NCI-H82 treated with DMSO at 0.1 percent for 48 hours (cell line): ENCODE measurements at regions not wholly inside any gene's neighbourhood (a gene's known extent, or its start where the extent isn't known, plus 50 kb on each side); places are given as distances from the start of the nearest gene placed in this dataset.
A peak's percentile ranks its signal among the peaks of the same experiment; 100 is the strongest.

Experiments
- DNase-seq: peaks from one replicate; lab custom pipeline; 2025; ENCODE audit not compliant: unreplicated experiment; lab: John Stamatoyannopoulos, UW

GRCh38 chr15:89421219-89421618, 75.2 kb downstream of the RHCG start:
- no peak for DNase-seq

- DNase-seq, result no peak
Measured at GRCh38 chr15:89419370-89419984, 76.9 kb downstream of the RHCG start.

DNA sequence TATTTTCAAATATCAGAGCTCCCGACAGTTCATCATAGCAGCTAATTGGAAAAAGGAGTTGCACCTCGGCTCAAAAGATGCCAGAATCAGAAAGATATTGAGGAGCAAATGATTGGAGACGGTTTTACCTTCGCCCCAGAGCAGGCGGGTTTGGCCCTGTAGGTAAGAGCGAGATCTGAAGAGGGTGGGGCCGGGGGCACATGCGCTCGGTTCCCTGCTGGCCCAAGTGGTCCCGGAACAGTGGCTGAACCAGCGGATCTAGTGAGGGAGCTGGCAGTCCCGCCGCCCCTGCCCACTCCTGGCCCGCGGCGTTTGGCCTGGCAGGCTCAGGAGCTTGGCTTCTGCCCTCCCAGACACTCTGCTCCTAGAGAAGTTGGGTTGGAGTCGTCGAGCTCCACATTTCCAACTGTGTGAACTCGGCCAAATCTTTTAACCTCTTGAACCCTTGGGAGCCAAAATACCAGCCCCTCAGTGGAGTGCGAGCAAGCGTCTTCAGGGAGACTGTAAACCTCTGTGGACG, 79.1 kb downstream of the RHCG start:
- no peak for DNase-seq

GRCh38 chr15:89416339-89417183, 79.8 kb downstream of the RHCG start:
- peak; percentile 63 for DNase-seq

DNA sequence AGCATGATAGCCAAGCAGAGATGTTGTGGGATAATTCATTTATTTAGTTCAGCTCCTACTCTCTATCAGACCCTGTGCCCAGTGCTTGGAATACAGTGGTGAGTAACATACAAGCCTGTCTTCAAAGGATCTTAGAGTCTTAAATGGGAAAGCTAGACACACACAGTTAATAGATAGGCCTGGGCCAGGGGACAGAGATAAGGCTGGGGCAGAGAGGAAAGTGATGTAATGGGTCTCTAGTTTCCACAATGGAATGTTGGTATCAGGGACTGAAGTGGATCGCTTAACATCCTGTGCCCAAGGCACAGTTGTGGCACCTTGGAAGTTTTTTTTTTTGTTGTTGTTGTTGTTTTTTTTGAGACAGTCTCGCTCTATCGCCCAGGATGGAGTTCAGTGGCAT, 79.9 kb upstream of the POLG start:
- no peak for DNase-seq

DNA sequence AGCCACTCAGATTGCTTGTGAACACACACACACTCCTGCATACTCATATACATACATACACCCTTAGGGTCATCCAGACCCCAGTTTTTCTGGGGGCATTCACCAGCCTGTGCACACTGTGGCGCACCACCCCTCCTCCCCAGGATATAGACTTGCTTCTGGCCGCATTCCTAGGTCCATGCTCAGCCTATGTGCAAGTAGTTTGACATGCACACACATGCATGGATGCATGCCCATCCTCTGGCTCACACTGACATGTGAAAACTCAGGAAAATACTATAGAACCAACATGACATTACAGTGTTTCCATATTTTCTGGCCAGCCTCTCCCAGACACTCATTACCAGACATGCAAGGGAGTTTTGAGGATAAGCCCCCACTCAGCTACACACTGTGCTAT, 79.3 kb upstream of the POLG start:
- DNase-seq, result no peak

DNA sequence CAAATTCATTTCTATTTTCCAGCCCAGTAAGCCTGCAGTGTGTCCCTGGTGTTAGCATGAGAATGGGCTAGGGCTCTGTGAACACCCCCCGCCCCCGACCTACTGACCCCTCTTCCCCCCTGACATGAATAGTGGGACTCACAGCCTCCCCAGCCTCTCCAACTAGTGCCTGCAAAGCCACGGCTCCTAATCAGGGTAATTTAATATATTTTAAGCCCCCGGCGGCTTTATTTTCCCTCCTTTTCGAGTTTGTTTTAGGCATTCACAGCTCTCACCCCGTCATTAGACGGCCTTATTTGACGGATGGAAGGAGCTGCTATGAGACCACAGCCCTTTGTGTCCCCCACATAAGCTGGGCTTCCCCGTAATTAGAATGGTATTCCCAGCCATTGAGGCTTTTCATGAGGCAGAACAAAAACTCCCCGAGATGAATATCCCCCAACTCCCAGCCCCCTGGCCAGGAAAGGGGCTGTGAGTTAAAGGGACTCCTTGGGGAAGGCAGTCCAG, 78.3 kb upstream of the POLG start:
- no peak for DNase-seq

DNA sequence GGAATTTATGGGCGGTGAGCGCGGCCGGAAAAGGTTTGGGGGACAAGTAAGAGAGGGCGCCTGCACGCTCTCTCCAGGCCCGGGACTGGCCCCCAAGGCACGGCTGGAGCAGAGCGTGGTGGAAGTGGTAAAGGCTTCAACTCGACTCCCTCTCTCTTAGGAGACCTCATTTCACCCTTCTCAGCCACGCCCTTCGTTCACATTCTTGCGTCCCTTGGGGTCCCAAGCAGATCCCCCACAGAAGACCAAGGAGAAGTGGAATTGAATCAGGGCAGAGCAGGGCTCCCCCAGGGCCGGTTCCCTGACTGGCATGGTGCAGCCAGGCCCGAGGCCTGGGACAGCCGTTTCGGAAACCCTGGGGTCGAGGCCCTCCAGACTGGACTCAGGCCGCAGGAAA, 75.4 kb upstream of the POLG start:
- no peak for DNase-seq

DNA sequence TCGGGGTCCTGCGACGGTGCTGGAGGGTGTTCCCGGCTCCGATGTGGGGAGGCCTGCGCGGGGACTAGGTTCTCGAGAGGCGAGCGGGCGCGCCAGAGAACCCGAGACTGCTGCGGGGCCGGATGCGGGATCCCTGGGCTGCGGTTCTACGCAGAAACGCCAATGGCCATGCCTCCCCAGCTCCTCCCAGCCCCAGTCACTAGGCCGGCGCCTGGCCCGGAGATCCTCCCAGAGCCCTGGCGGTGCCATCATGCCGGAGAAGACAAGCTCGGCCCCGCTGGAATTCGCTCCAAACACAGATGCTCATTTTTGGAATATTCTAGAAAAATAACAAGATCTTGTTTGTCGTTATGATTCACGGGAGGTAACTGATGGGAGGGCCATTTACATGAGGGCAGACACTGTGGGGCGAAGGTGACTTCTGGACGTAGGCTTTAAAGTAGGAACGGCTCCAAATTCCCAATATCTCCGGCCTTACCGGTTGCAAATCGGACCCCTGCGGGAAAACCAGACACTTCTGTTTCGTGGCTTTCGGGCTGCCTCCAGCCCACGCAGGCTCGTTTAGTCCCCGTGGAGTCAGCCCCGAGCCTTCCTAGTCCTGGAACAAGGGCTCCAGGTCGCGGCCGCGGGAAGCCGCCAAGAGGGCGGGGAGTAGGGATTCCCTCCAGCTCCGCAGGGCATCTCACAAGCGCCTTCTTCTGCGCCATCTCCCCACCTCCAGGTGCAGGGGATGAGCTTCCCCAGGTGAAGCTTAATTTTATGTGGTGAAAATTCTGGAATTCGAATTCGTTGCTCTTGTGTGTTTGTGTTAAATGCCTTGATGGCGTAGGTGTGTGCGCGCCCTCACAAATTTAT, 74.8 kb upstream of the POLG start:
- no peak for DNase-seq

DNA sequence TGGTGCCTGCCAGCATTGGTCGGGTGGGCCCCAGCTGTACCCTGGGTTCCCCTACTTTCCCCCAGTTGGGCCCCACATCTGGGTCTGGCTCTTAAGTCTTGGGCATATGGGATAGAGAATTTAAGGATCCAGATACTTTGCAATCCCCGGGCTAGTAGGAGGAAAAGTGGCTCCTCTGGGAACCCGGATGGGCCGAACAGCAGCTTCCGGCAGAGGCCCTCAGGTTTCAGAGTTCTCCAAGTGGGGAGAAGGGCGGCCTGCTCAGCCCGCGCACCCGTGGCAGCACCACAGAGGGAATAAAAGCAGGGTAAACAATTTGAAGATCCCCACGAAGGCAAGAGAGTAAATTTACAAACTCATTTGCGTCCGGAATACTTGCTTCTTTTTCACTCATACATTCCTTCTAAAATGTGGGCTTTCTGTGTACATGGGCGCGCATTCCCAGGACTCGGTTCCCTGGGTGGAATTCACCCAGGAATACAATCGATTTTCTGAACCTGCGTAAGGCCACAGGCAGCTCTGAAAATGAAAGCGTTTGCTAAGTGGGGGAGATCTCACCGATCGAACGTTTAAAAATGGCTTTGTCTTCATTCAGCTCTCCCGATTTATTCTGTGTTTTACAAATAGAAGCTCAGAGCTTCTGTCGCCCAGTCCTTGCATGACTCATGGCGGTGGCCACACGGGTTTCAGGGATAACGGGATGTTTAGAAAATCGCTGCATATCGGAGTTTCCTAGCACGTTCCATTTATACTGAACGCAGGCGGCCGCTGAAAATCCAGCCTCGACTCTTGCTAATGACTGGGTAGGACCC, 74.0 kb upstream of the POLG start:
- no peak for DNase-seq

GRCh38 chr15:89406940-89407607, 72.5 kb upstream of the POLG start:
- no peak for DNase-seq

- DNase-seq, result no peak
Measured at GRCh38 chr15:89406218-89406939, 71.8 kb upstream of the POLG start.

DNA sequence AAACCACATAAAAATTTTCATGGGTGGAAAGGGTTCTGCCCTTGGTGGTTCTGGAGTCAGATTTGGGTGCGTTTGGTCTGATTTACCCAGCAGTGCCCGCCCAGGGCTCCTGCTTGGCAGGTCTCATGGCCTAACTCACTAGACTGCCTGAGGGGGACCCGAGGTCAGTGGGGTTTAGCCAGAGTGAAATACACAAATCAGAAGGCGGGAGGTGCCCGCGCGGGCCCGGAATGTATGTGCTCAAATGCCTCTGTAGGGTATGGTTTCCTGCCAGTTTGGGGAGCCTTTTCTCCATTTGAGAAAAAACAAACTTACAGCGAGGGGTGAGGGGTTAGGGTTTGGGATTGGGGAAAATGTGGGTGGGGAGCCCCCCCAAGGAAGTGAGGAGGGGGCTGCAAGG, 70.9 kb upstream of the POLG start:
- DNase-seq, result no peak

DNA sequence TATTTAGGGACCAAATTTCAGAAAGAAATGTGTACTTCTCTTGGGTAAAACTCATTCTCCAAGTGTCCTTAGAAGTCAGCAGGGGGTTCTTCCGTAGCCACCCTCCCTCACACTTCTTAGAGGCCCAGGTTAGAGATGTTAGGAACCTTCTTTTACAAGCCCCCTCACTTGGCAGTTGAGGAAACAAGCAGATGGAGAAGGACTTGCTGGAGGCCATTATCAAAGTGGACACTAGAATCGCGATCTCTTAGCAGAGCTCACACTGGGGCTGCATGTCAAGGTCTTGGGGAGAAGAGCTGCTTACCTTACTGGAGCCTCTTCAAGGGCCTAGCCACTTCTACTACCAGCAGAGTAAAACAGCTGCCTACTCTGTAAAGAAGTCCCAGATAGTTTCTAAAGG, 69.4 kb upstream of the POLG start:
- DNase-seq, result no peak

DNA sequence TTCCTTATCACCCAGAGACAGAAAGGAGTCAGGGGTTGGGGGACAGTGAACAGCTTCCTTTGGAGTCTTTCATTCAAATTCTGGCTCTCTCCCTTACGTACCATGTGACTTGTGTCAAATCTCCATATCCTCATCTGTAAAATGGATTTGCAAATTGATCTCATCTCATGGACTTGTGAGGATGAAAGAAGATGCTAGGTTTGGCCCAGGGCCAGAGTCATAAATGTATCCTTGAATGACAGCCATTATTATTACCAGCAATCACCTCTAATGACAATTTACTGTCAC, 67.8 kb upstream of the POLG start:
- DNase-seq, result no peak

GRCh38 chr15:89401631-89402517, 67.2 kb upstream of the POLG start:
- DNase-seq, result no peak

GRCh38 chr15:89400782-89401545, 66.3 kb upstream of the POLG start:
- DNase-seq, result no peak
